Sigmoid colon (tissue), 4 donors: ENCODE measurements at regions not wholly inside any gene's neighbourhood (a gene's known extent, or its start where the extent isn't known, plus 50 kb on each side); places are given as distances from the start of the nearest gene placed in this dataset.

Source experiments
- POLR2A ChIP-seq, 2 donors: fragments of 450-650 bp; IDR thresholded peaks; one replicate each; pipeline ENCODE4 v1.6.1; 2016; ENCODE audit warnings: antibody characterized with exemption in 2 of 2, mild to moderate bottlenecking in 2 of 2, moderate library complexity in 2 of 2
- POLR2AphosphoS5 ChIP-seq, 4 donors: sonication (generic); formaldehyde crosslinking; IDR thresholded peaks; one replicate each; pipeline ENCODE4 v1.6.1; 2017; ENCODE audit warnings: antibody characterized with exemption in 4 of 4
- TF ChIP-seq, protein P1 (sequence below), 4 experiments: fragments of 450-650 bp in 3 of 4; fragments of 200-600 bp in 1 of 4; IDR thresholded peaks; one replicate each; pipeline ENCODE4 v1.5.1; 2016 to 2019; ENCODE audit warnings: antibody characterized with exemption in 4 of 4, mild to moderate bottlenecking in 3 of 4, moderate library complexity in 2 of 4

GRCh38 chr15:39177561-39177960 lies 403.3 kb upstream of the THBS1 start:
- TF ChIP-seq, protein P1, sequence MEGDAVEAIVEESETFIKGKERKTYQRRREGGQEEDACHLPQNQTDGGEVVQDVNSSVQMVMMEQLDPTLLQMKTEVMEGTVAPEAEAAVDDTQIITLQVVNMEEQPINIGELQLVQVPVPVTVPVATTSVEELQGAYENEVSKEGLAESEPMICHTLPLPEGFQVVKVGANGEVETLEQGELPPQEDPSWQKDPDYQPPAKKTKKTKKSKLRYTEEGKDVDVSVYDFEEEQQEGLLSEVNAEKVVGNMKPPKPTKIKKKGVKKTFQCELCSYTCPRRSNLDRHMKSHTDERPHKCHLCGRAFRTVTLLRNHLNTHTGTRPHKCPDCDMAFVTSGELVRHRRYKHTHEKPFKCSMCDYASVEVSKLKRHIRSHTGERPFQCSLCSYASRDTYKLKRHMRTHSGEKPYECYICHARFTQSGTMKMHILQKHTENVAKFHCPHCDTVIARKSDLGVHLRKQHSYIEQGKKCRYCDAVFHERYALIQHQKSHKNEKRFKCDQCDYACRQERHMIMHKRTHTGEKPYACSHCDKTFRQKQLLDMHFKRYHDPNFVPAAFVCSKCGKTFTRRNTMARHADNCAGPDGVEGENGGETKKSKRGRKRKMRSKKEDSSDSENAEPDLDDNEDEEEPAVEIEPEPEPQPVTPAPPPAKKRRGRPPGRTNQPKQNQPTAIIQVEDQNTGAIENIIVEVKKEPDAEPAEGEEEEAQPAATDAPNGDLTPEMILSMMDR (IDR thresholded peaks at IDR 0.05), result no peak
- no peak for TF ChIP-seq POLR2A (IDR thresholded peaks at IDR 0.05)
- no peak for TF ChIP-seq POLR2AphosphoS5 (IDR thresholded peaks at IDR 0.05)
